Ishikawa (cell line): ENCODE measurements at regions not wholly inside any gene's neighbourhood (a gene's known extent, or its start where the extent isn't known, plus 50 kb on each side); places are given as distances from the start of the nearest gene placed in this dataset.

Source experiments
- EGR1 ChIP-seq: IDR thresholded peaks from 2 replicates; pipeline ENCODE4 v1.6.1; 2012
- EP300 ChIP-seq: IDR thresholded peaks from 2 replicates; pipeline ENCODE4 v1.6.1; 2012; ENCODE audit warnings: borderline replicate concordance
- FOXM1 ChIP-seq: IDR thresholded peaks from 2 replicates; pipeline ENCODE4 v1.6.1; 2012; ENCODE audit warnings: low read depth, borderline replicate concordance
- TAF1 ChIP-seq: IDR thresholded peaks from 2 replicates; pipeline ENCODE4 v1.6.1; 2012; ENCODE audit warnings: low read depth, mild to moderate bottlenecking
- TEAD4 ChIP-seq: IDR thresholded peaks from 2 replicates; pipeline ENCODE4 v1.6.1; 2012
- YY1 ChIP-seq: IDR thresholded peaks from 2 replicates; pipeline ENCODE4 v1.6.1; 2012; ENCODE audit warnings: low read depth
- TF ChIP-seq, protein P1 (sequence below): IDR thresholded peaks from 2 replicates; pipeline ENCODE4 v1.6.1; 2012; ENCODE audit warnings: low read depth, mild to moderate bottlenecking

DNA sequence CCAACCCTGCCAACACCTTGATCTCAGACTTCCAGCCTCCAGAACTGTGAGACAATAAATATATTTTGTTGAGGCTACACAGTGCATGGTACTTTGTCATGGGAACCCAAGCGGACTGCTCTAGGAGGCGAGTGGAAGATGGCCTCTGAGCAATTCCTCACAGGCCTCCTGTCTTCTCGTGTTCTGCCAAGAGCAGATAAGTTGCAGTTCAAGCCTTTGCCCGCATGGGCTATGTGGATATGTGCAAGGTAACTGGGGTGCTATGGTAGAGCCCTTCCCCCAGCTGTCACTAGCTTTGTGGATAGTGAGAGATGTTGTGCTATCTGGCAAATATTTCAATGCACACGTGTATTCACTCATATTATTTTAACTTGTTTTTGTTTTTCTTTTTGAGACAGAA is 156.0 kb upstream of the BCOR start:
- TF ChIP-seq FOXM1, result no peak
- no peak for TF ChIP-seq YY1
- TF ChIP-seq TEAD4, result no peak
- TF ChIP-seq, protein P1, sequence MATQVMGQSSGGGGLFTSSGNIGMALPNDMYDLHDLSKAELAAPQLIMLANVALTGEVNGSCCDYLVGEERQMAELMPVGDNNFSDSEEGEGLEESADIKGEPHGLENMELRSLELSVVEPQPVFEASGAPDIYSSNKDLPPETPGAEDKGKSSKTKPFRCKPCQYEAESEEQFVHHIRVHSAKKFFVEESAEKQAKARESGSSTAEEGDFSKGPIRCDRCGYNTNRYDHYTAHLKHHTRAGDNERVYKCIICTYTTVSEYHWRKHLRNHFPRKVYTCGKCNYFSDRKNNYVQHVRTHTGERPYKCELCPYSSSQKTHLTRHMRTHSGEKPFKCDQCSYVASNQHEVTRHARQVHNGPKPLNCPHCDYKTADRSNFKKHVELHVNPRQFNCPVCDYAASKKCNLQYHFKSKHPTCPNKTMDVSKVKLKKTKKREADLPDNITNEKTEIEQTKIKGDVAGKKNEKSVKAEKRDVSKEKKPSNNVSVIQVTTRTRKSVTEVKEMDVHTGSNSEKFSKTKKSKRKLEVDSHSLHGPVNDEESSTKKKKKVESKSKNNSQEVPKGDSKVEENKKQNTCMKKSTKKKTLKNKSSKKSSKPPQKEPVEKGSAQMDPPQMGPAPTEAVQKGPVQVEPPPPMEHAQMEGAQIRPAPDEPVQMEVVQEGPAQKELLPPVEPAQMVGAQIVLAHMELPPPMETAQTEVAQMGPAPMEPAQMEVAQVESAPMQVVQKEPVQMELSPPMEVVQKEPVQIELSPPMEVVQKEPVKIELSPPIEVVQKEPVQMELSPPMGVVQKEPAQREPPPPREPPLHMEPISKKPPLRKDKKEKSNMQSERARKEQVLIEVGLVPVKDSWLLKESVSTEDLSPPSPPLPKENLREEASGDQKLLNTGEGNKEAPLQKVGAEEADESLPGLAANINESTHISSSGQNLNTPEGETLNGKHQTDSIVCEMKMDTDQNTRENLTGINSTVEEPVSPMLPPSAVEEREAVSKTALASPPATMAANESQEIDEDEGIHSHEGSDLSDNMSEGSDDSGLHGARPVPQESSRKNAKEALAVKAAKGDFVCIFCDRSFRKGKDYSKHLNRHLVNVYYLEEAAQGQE, result no peak
- TF ChIP-seq EGR1, result no peak
- no peak for TF ChIP-seq EP300
- TF ChIP-seq TAF1, result no peak
